Upper lobe of left lung (tissue), 4 donors: ENCODE measurements at regions not wholly inside any gene's neighbourhood (a gene's known extent, or its start where the extent isn't known, plus 50 kb on each side); places are given as distances from the start of the nearest gene placed in this dataset.

Source experiments
- EP300 ChIP-seq, 4 donors: sonication (generic); formaldehyde crosslinking; IDR thresholded peaks; one replicate each; pipeline ENCODE4 v1.5.1; 2017; ENCODE audit warnings: antibody characterized with exemption in 4 of 4, control low read depth in 2 of 4
- POLR2A ChIP-seq, 4 donors: fragments of 450-650 bp; IDR thresholded peaks; one replicate each; pipeline ENCODE4 v1.5.1; 2016 to 2017; ENCODE audit warnings: antibody characterized with exemption in 4 of 4, mild to moderate bottlenecking in 2 of 4
- POLR2AphosphoS5 ChIP-seq, 2 donors: sonication (generic); formaldehyde crosslinking; IDR thresholded peaks; one replicate each; pipeline ENCODE4 v1.5.1; 2017; ENCODE audit warnings: antibody characterized with exemption in 2 of 2
- TF ChIP-seq, protein P1 (sequence below), 6 experiments: fragments of 450-650 bp in 4 of 6; fragments of 200-600 bp in 2 of 6; sonication (generic) in 2 of 6; IDR thresholded peaks; one replicate each; pipeline ENCODE4 v1.5.1; 2016 to 2019; ENCODE audit warnings: antibody characterized with exemption in 6 of 6

DNA sequence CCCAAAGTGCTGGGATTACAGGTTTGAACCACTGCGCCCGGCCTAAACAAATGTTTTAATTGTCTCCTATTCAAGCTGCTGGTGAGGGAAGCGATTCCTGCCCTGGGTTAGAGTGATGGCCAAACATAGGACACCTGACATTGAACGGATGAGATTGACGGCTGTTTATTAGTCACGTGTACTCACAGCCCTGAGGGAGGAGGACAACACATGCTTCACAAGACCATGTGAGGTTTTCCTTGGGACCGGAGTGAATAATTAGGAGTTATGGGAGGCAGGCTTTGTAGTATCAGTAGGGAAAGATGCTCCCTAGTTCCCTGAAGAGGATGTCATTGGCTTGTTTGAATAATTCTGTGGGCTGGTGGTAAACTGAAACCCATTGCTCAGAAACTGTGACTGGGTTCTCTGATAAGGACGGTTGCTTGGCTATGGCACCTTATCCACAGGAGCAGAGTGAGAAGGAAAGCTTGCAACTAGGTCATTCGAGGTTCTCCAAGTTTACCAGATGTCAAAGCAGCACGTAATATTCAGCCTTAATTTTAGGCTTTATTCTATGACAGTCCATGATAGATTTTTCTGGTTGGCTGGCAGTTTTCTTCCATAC, 245.8 kb downstream of the PLA2G4A start:
- TF ChIP-seq, protein P1, sequence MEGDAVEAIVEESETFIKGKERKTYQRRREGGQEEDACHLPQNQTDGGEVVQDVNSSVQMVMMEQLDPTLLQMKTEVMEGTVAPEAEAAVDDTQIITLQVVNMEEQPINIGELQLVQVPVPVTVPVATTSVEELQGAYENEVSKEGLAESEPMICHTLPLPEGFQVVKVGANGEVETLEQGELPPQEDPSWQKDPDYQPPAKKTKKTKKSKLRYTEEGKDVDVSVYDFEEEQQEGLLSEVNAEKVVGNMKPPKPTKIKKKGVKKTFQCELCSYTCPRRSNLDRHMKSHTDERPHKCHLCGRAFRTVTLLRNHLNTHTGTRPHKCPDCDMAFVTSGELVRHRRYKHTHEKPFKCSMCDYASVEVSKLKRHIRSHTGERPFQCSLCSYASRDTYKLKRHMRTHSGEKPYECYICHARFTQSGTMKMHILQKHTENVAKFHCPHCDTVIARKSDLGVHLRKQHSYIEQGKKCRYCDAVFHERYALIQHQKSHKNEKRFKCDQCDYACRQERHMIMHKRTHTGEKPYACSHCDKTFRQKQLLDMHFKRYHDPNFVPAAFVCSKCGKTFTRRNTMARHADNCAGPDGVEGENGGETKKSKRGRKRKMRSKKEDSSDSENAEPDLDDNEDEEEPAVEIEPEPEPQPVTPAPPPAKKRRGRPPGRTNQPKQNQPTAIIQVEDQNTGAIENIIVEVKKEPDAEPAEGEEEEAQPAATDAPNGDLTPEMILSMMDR (IDR thresholded peaks at IDR 0.05), result no peak
- TF ChIP-seq POLR2A (IDR thresholded peaks at IDR 0.05) (no peak), POLR2AphosphoS5 (IDR thresholded peaks at IDR 0.05) (no peak), EP300 (IDR thresholded peaks at IDR 0.05) (no peak)
